RWPE1 (cell line): ENCODE measurements at regions not wholly inside any gene's neighbourhood (a gene's known extent, or its start where the extent isn't known, plus 50 kb on each side); places are given as distances from the start of the nearest gene placed in this dataset.
"Not testable (repeated sequence)": the region's sequence is repeated elsewhere in the genome, so short reads cannot be mapped to it uniquely, and the experiment has no call there.

Source experiments
- CTCF ChIA-PET: fragments of 350-600 bp; sonication (Branson Sonifier 250); formaldehyde crosslinking; extraction: SDS; loops from one replicate; lab custom pipeline; 2021; lab: Yijun Ruan, JAX
- POLR2A ChIA-PET: fragments of 400-600 bp; formaldehyde crosslinking; extraction: SDS; loops from one replicate; lab custom pipeline; 2020; ENCODE audit warnings: antibody characterized with exemption; ENCODE audit not compliant: low non-redundant PET; lab: Yijun Ruan, JAX
- DNase-seq: peaks from one replicate; pipeline ENCODE4 v3.0.0; 2012; ENCODE audit warnings: low spot score
- H3K27ac ChIP-seq: fragments of 450-650 bp; 2 replicates; pipeline ENCODE4 v1.5.1; 2017
- TF ChIP-seq, protein P1 (sequence below): fragments of 450-650 bp; conservative IDR thresholded peaks from 2 replicates; pipeline ENCODE4 v1.5.1; 2017; ENCODE audit warnings: low read depth, mild to moderate bottlenecking

DNA sequence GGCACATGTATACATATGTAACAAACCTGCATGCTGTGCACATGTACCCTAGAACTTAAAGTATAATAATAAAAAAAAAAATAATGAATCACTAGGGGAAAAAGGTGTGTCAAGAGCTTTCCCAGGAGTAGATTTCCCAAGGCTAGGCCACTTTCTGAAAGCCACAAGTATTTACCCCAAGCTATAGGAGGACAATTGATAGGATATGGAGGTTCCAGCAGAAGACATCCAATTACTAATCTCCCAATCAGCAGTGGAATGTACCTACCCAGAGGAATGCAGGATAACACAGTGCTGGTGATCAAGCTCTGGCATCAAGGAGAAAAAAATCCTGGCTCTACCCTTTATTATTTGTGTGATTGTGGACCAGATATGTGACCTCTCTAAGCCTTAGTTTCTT, 562.7 kb downstream of the RFPL4B start:
- TF ChIP-seq, protein P1, sequence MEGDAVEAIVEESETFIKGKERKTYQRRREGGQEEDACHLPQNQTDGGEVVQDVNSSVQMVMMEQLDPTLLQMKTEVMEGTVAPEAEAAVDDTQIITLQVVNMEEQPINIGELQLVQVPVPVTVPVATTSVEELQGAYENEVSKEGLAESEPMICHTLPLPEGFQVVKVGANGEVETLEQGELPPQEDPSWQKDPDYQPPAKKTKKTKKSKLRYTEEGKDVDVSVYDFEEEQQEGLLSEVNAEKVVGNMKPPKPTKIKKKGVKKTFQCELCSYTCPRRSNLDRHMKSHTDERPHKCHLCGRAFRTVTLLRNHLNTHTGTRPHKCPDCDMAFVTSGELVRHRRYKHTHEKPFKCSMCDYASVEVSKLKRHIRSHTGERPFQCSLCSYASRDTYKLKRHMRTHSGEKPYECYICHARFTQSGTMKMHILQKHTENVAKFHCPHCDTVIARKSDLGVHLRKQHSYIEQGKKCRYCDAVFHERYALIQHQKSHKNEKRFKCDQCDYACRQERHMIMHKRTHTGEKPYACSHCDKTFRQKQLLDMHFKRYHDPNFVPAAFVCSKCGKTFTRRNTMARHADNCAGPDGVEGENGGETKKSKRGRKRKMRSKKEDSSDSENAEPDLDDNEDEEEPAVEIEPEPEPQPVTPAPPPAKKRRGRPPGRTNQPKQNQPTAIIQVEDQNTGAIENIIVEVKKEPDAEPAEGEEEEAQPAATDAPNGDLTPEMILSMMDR = no peak
- CTCF ChIA-PET = interaction anchor here (0.6 to 0.7 kb wide), 2 partner anchors 384 to 796 kb away, joined by 3 read pairs; no protein-coding TSS in a partner anchor
- POLR2A ChIA-PET = no interaction called here
- H3K27ac ChIP-seq = no peak overlapping the region
- peak; percentile 30 for DNase-seq

DNA sequence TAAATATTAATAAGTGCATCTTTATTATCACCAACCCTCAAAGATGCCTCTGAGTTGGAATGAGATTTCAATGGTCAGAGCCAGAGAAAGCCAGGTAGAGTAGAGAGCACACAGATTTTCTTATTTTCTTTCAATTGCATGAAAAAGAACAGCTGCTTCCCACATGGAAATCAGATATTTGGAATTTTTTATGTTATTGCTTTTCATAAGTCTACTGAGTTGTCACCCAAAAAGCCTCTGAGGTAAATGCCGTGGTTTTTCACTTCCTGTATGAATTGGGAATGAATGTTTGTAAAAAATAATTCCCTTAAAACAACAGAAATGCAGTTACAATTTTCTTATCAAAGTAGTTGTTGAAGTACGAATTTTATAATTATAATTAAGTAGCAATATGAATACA, 563.1 kb downstream of the RFPL4B start:
- no peak overlapping the region for H3K27ac ChIP-seq
- ChIA-PET CTCF (interaction anchor here (0.6 to 0.7 kb wide), 2 partner anchors 385 to 795 kb away, joined by 3 read pairs; no protein-coding TSS in a partner anchor), POLR2A (no interaction called here)
- TF ChIP-seq, protein P1 = no peak
- no peak for DNase-seq

DNA sequence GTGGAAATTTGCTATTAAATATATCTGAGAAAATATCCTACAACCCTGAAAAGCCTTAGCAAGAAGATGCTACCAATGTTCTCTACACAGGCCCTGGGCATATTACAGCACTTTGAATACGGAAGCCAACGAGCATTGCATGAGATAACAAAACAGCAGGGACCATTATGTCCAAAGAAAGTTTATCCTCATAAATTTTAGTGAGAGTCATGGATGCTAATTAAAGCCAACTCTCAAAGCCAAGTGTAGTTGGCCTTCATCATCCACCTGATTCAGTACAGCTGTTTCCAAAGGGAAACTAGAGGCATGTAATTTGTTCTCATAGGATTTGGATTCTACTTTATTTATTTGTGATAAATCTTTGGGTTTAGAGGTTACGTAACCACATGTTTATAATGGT, 564.8 kb downstream of the RFPL4B start:
- TF ChIP-seq, protein P1 = no peak
- CTCF ChIA-PET = no interaction called here
- POLR2A ChIA-PET = no interaction called here
- no peak overlapping the region for H3K27ac ChIP-seq
- no peak for DNase-seq

DNA sequence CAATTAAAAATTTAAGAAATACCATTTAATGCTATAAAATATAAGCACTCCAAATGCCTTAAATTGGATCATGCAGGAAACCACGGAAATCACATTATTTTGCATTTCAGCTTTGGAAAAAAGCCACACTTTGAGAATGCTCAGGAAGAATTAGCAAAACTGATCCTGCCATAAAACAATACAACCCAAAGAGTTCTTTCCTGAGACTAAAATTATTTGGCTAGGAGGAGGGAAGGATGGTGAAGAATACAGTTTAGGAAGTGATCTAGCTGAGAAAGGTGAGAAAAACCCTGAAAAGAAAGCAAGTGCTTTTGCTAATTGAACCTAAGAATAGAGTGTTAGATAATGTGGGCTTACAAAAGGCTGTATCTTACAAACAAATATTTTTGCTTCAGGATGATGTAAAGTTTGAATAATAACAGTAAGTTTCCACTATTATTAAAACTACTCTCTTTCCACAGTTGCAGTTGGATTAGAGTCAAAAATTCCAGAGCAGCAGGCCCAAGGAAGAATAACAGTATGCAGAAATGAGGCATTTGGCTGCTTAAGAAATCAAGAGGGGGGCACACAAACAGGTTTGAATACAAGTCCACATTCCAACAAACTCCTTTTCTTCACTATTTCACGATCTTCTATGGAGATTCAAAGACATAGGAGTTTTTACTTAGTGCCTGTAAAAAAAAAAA, 565.4 kb downstream of the RFPL4B start:
- CTCF ChIA-PET = no interaction called here
- H3K27ac ChIP-seq = no peak overlapping the region
- POLR2A ChIA-PET = no interaction called here

DNA sequence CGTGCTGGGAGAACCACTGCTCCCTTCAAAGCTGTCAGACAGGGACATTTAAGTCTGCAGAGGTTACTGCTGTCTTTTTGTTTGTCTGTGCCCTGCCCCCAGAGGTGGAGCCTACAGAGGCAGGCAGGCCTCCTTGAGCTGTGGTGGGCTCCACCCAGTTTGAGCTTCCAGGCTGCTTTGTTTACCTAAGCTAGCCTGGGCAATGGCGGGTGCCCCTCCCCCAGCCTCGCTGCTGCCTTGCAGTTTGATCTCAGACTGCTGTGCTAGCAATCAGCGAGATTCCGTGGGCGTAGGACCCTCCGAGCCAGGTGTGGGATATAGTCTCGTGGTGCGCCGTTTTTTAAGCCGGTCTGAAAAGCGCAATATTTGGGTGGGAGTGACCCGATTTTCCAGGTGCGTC, 572.6 kb downstream of the RFPL4B start:
- DNase-seq, CTCF ChIA-PET, H3K27ac ChIP-seq, POLR2A ChIA-PET: not testable (repeated sequence)

More for the DNA sequence above, 565.4 kb downstream of the RFPL4B start:
- no peak for DNase-seq
- TF ChIP-seq, protein P1 = no peak

DNA sequence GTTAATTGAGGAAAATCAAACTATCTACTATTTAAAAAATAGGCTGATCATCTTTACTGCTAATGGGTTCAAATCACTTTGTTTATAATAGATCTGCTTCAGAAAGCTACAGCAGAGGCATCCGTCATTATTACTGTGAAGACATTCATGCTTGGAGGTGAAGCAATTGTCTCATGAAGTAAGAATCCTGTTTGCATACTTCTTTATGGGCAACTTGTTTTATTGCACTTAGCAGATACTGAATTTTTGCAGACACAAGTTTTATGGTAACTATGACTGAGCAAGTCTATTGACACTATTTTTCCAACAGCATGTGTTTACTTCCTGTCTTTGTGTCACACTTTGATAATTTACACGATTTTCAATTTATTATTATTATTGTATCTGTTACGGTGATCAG, 573.9 kb downstream of the RFPL4B start:
- H3K27ac ChIP-seq = no peak overlapping the region
- TF ChIP-seq, protein P1 = no peak
- CTCF ChIA-PET = no interaction called here
- DNase-seq = no peak
- POLR2A ChIA-PET = no interaction called here

DNA sequence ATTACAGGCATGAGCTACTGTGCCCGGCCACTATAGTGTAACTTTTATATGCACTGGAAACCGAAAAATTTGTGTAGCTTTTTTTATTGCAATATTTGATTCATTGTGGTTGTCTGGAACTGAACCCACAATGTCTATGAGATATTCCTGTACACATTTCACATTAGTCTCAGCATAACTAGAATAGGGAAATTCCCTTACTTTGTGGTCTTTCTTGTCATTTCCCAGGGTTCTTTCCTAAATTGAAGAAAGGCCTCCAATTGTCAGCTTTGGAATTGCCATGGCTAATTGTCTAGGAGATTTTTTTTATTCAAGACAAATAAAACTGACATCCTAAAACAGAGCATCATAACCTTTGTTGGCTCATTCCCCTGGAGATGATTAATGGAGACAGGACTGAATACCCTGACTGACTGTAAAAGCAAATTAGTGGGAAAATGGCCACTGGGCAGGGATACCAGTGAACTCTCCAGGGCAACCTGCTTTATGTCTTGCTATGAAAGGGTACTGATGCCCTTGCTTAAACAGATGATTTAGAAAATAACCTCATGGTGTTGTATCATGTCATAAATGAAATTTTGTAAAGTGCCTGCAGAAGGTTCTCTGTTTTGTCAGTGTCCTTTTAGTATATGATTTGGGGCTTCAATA, 576.9 kb downstream of the RFPL4B start:
- no peak overlapping the region for H3K27ac ChIP-seq
- POLR2A ChIA-PET = no interaction called here

More for the DNA sequence above, 576.9 kb downstream of the RFPL4B start:
- CTCF ChIA-PET = no interaction called here
- TF ChIP-seq, protein P1 = no peak
- DNase-seq = no peak
